ENCODE measurements at regions not wholly inside any gene's neighbourhood (a gene's known extent, or its start where the extent isn't known, plus 50 kb on each side); places are given as distances from the start of the nearest gene placed in this dataset.
A peak's percentile ranks its signal among the peaks of the same experiment; 100 is the strongest.

GRCh38 chr22:33221568-33221967 is 163.4 kb upstream of the SYN3 start:
- DNase-seq (ENCODE audit: insufficient read length, low spot score) (no peak), FAIRE-seq (no peak)
- no peak for TF ChIP-seq CTCF (IDR thresholded peaks at IDR 0.05; ENCODE audit: insufficient read depth, missing control alignments)

GRCh38 chr22:33220476-33221080 is 162.4 kb upstream of the SYN3 start:
- DNase-seq (ENCODE audit: insufficient read length, low spot score) (no peak), FAIRE-seq (no peak)
- no peak for TF ChIP-seq CTCF (IDR thresholded peaks at IDR 0.05; ENCODE audit: insufficient read depth, missing control alignments)

GRCh38 chr22:33219648-33220384 is 161.6 kb upstream of the SYN3 start:
- DNase-seq (ENCODE audit: insufficient read length, low spot score) (no peak), FAIRE-seq (no peak)
- TF ChIP-seq CTCF (IDR thresholded peaks at IDR 0.05; ENCODE audit: insufficient read depth, missing control alignments) = no peak

GRCh38 chr22:33213383-33214075 is 155.3 kb upstream of the SYN3 start:
- no peak for TF ChIP-seq CTCF (IDR thresholded peaks at IDR 0.05; ENCODE audit: insufficient read depth, missing control alignments)
- no peak for DNase-seq (ENCODE audit: insufficient read length, low spot score)
- FAIRE-seq = no peak

- TF ChIP-seq CTCF (IDR thresholded peaks at IDR 0.05; ENCODE audit: insufficient read depth, missing control alignments) = peak; percentile 55
- peak; percentile 22 for DNase-seq (ENCODE audit: insufficient read length, low spot score)
- no peak for FAIRE-seq
These were observed 152.0 kb upstream of the SYN3 start for GRCh38 chr22:33209930-33210784.

- FAIRE-seq (no peak), DNase-seq (ENCODE audit: insufficient read length, low spot score) (no peak)
- no peak for TF ChIP-seq CTCF (IDR thresholded peaks at IDR 0.05; ENCODE audit: insufficient read depth, missing control alignments)
These were observed 146.2 kb upstream of the SYN3 start for GRCh38 chr22:33204408-33204807.

Measured in D721Med (cell line).